Pancreas (tissue), 10 donors: ENCODE measurements at regions not wholly inside any gene's neighbourhood (a gene's known extent, or its start where the extent isn't known, plus 50 kb on each side); places are given as distances from the start of the nearest gene placed in this dataset.

Experiments
- ATAC-seq, 4 donors: fragments of 200-7000 bp; cut with Tn5 transposase; one replicate each; pipeline versions ENCODE4 v1.8.0 to v1.9.1; 2020; ENCODE audit warnings: mild to moderate bottlenecking in 4 of 4, moderate library complexity in 4 of 4
- DNase-seq, 6 donors: peaks; one replicate each; pipeline ENCODE4 v3.0.0-alpha.2; 2020
- FAIRE-seq: peaks from 2 replicates; lab custom pipeline; 2012; peaks lifted over from hg19 to GRCh38; lab: Jason Lieb, UNC
- H3K27ac ChIP-seq, 4 donors: fragments of 200-600 bp; sonication (generic); 1 replicate in 3 of 4; 2 replicates in 1 of 4; pipeline versions ENCODE4 v1.5.0 to v1.8.0; 2020
- H3K27me3 ChIP-seq, 4 donors: fragments of 200-600 bp; one replicate each; pipeline ENCODE4 v1.8.0; 2021
- H3K36me3 ChIP-seq, 3 donors: fragments of 200-600 bp; sonication (generic) in 1 of 3; one replicate each; pipeline versions ENCODE4 v1.5.0 to v1.8.0; 2020 to 2021
- H3K4me1 ChIP-seq, 3 donors: fragments of 200-600 bp; one replicate each; pipeline ENCODE4 v1.8.0; 2021
- H3K4me3 ChIP-seq, 4 donors: fragments of 200-600 bp; sonication (generic) in 2 of 4; one replicate each; pipeline versions ENCODE4 v1.5.0 to v1.8.0; 2020 to 2021
- H3K9me3 ChIP-seq, 4 donors: fragments of 200-600 bp; one replicate each; pipeline ENCODE4 v1.8.0; 2021
- WGBS, 2 donors: extraction: QIAGEN DNeasy Blood & Tissue Kit; methylation state at CpG; one replicate each; pipeline ENCODE4 v1.1.7; 2013; 5-methylcytosine and 5-hydroxymethylcytosine counted together
- intact Hi-C, 3 donors: fragments of 100-400 bp; cut with DNase I; formaldehyde crosslinking; loops; one replicate each; pipeline versions ENCODE4 v1.11.1 to v1.14.2; 2022
- TF ChIP-seq, protein P1 (sequence below), 4 donors: fragments of 200-600 bp; sonication (generic) in 3 of 4; IDR thresholded peaks; one replicate each; pipeline versions ENCODE4 v1.5.0 to v1.8.0; 2021; ENCODE audit warnings: antibody characterized with exemption in 4 of 4
- donor health status: healthy with polysubstance abuse.
- donor health status: DM: no; HTN: no; CAD: no; lungs with moderate emphysema.
- donor health status: DM: no; HTN: no; CAD: no.
- donor health status: control.
- donor health status: control.
- donor health status: Bipolar disorder and iron deficiency.
- donor health status: DM: yes; HTN: yes; CAD: no.
- donor health status: DM: no; HTN: no; CAD: no.
- donor health status: DM: no; HTN: no; CAD: no.
- donor health status: DM: yes; HTN: yes; CAD: no.

DNA sequence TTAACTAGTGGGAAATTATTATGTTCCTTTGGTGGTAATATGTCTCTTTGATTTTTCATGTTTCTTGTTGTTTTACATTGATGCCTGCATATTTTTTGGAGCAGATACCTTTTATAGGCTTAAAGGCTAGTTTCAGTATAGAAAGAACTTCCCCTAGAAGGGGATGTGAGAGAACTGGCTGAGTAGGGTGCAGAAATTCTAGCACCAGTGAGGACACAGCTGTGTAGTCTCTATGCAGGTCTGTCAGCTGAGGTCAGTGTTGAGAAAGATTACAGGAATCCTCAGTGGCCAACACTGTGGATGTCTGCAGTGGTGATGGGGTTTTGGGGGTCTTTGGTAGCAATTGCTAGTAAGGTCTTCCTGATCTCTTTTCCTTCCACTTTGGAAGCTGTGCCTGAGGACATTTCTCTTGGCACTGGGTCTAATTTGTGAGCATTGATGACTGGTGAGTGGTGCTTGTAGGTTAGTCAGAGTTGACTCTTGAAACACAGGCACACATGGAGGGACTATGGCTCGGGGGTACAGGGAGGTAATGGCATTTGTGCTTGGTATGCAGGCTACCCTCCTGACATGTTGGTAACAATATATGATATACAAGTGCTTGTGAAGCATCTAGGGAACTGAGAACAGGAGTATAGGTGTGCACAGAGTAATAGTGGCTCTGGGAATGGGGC lies 221.4 kb downstream of the SPATA31D1 start:
- FAIRE-seq: no peak
- no peak for ATAC-seq
- H3K9me3 ChIP-seq: no peaks in the 10 kb centered on the region
- H3K27ac ChIP-seq: no peak overlapping the region
- no peak for DNase-seq
- intact Hi-C loops: no loop called here
- H3K36me3 ChIP-seq: no peaks in the 10 kb centered on the region
- H3K4me3 ChIP-seq: no peak overlapping the region
- H3K27me3 ChIP-seq: no peaks in the 10 kb centered on the region
- 45 to 70% methylated on average over 1 of the region's 1 CpG for WGBS, 2 donors
- TF ChIP-seq, protein P1, sequence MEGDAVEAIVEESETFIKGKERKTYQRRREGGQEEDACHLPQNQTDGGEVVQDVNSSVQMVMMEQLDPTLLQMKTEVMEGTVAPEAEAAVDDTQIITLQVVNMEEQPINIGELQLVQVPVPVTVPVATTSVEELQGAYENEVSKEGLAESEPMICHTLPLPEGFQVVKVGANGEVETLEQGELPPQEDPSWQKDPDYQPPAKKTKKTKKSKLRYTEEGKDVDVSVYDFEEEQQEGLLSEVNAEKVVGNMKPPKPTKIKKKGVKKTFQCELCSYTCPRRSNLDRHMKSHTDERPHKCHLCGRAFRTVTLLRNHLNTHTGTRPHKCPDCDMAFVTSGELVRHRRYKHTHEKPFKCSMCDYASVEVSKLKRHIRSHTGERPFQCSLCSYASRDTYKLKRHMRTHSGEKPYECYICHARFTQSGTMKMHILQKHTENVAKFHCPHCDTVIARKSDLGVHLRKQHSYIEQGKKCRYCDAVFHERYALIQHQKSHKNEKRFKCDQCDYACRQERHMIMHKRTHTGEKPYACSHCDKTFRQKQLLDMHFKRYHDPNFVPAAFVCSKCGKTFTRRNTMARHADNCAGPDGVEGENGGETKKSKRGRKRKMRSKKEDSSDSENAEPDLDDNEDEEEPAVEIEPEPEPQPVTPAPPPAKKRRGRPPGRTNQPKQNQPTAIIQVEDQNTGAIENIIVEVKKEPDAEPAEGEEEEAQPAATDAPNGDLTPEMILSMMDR (IDR thresholded peaks at IDR 0.05): no peak
- H3K4me1 ChIP-seq: no peaks in the 10 kb centered on the region

DNA sequence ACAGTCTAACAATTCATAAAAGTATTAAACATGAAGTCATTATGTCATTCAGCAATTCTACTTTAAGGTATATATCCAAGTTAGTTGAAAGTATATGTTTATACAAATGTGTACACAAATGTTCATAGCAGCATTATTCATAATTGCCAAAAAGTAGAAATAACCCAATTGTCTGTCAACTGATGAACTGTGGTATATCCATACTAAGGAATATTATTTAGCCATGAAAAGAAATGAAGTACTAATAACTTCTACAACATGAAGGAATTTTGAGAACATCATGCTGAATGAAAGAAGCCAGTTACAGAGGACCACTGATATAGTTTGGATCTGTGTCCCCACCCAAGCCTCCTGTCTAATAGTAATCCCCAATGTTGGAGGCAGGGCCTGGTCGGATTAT lies 224.3 kb downstream of the SPATA31D1 start:
- no peaks in the 10 kb centered on the region for H3K27me3 ChIP-seq
- intact Hi-C loops: no loop called here
- no peak overlapping the region for H3K27ac ChIP-seq
- ATAC-seq (no peak), FAIRE-seq (no peak), DNase-seq (no peak)
- no peaks in the 10 kb centered on the region for H3K36me3 ChIP-seq
- TF ChIP-seq, protein P1 (IDR thresholded peaks at IDR 0.05): no peak
- 67 to 82% methylated on average over 1 of the region's 1 CpG for WGBS, 2 donors
- no peaks in the 10 kb centered on the region for H3K4me1 ChIP-seq
- H3K9me3 ChIP-seq: no peaks in the 10 kb centered on the region
- H3K4me3 ChIP-seq: no peak overlapping the region

DNA sequence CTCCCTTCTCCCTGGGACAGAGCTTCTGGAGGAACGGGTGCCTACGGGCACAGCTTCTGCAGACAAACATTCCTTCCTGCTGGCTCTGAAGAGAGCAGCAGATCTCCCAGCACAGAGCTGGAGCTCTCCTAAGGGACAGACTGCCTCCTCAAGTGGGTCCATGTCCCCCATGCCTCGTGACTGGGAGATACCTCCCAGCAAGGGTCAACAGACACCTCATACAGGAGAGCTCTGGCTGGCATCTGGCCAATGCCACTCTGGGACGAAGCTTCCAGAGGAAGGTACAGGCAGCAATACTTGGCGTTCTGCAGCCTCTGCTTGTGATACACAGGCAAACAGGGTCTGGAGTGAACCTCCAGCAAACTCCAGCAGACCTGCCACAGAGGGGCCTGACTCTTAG lies 227.9 kb downstream of the SPATA31D1 start:
- 59 to 74% methylated on average over 5 of the region's 5 CpGs for WGBS, 2 donors
- no peaks in the 10 kb centered on the region for H3K27me3 ChIP-seq
- TF ChIP-seq, protein P1 (IDR thresholded peaks at IDR 0.05): no peak
- H3K4me3 ChIP-seq: no peak overlapping the region
- intact Hi-C loops: no loop called here
- no peaks in the 10 kb centered on the region for H3K9me3 ChIP-seq
- no peak overlapping the region for H3K27ac ChIP-seq
- ATAC-seq: no peak
- no peak for FAIRE-seq
- no peaks in the 10 kb centered on the region for H3K36me3 ChIP-seq
- no peaks in the 10 kb centered on the region for H3K4me1 ChIP-seq
- peak in 2 of 6 donors; percentile 55 to 61 for DNase-seq

DNA sequence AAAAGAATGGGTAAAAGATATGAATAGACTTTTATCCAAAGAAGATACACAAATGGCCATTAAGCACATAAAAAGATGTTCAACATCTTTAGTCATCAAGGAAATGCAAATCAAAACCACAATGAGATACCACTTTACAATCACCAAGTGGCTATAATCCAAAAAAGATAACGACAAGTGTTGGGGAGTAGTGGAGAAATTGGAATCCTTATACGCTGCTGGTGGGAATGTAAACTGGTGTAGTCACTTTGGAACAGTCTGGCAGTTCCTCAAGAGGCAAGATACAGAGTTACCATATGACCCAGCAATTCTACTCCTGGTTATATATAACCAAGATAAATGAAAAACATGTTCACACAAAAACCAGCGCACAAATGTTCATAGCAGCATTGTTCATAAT lies 234.9 kb downstream of the SPATA31D1 start:
- Histone ChIP-seq H3K4me3 (no peak overlapping the region), H3K4me1 (no peaks in the 10 kb centered on the region), H3K36me3 (no peaks in the 10 kb centered on the region), H3K9me3 (no peaks in the 10 kb centered on the region), H3K27me3 (no peaks in the 10 kb centered on the region), H3K27ac (no peak overlapping the region)
- intact Hi-C loops: no loop called here
- DNase-seq: no peak
- no peak for ATAC-seq
- TF ChIP-seq, protein P1 (IDR thresholded peaks at IDR 0.05): no peak
- 57 to 59% methylated on average over 3 of the region's 3 CpGs for WGBS, 2 donors
- FAIRE-seq: no peak

DNA sequence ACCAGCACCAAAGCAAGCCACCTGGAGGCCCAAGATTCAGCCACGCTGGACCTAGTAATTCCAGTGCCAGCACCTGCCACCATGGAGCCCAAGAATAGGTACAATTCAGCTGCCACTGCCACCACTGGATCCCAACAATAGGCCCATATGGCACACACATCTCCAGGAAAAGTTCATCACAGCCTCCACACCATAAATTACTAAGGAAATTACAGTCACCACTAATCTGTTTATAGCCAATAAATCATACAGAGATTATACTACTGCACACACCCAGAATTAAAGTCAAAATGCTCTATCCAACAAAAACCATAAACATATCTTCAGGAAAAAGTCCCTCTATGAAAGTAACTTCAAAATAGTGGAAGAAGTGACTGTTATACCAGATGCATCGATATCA lies 242.8 kb downstream of the SPATA31D1 start:
- H3K36me3 ChIP-seq: no peaks in the 10 kb centered on the region
- no peaks in the 10 kb centered on the region for H3K9me3 ChIP-seq
- TF ChIP-seq, protein P1 (IDR thresholded peaks at IDR 0.05): no peak
- H3K27ac ChIP-seq: no peak overlapping the region
- no peak for ATAC-seq
- intact Hi-C loops: no loop called here
- no peaks in the 10 kb centered on the region for H3K4me1 ChIP-seq
- H3K4me3 ChIP-seq: no peak overlapping the region
- no peak for DNase-seq
- no peaks in the 10 kb centered on the region for H3K27me3 ChIP-seq
- no peak for FAIRE-seq
- 73 to 85% methylated on average over 2 of the region's 2 CpGs for WGBS, 2 donors
